Activated CD4-positive, alpha-beta T cell treated with anti-CD3 and anti-CD28 coated beads, Interleukin-2, amount 10 ng/mL, durations not matched to agents 24 days and 14 days (primary cell): ENCODE measurements at regions not wholly inside any gene's neighbourhood (a gene's known extent, or its start where the extent isn't known, plus 50 kb on each side); places are given as distances from the start of the nearest gene placed in this dataset.
"Not testable (repeated sequence)": the region's sequence is repeated elsewhere in the genome, so short reads cannot be mapped to it uniquely, and the experiment has no call there.

Experiments used
- DNase-seq: peaks from one replicate; pipeline ENCODE4 v3.0.0; 2022
- H3K27ac Mint-ChIP-seq: one replicate; pipeline ENCODE4 v1.8.0; 2022; ENCODE audit warnings: mild to moderate bottlenecking, mixed read lengths
- H3K27me3 Mint-ChIP-seq: one replicate; pipeline ENCODE4 v1.8.0; 2022; ENCODE audit warnings: mixed read lengths
- H3K36me3 Mint-ChIP-seq: one replicate; pipeline ENCODE4 v1.8.0; 2022; ENCODE audit warnings: low read depth, mild to moderate bottlenecking, mixed read lengths
- H3K4me1 Mint-ChIP-seq: one replicate; pipeline ENCODE4 v1.8.0; 2021; ENCODE audit warnings: mixed read lengths
- H3K4me3 Mint-ChIP-seq: one replicate; pipeline ENCODE4 v1.8.0; 2022; ENCODE audit warnings: mild to moderate bottlenecking, moderate library complexity, mixed read lengths
- H3K9me3 Mint-ChIP-seq: one replicate; pipeline ENCODE4 v1.8.0; 2021; ENCODE audit warnings: mixed read lengths
- intact Hi-C: fragments of 100-400 bp; cut with micrococcal nuclease; formaldehyde crosslinking; loops from one replicate; pipeline ENCODE4 v1.15.1; 2023

GRCh38 chr13:33415822-33416221, 130.3 kb upstream of the STARD13 start:
- H3K4me1 Mint-ChIP-seq: no peaks in the 10 kb centered on the region
- no peak for DNase-seq
- peaks cover 7% of the 10 kb centered on the region for H3K27me3 Mint-ChIP-seq
- H3K4me3 Mint-ChIP-seq: no peak overlapping the region
- no peak overlapping the region for H3K27ac Mint-ChIP-seq
- intact Hi-C loops: no loop called here
- H3K36me3 Mint-ChIP-seq: no peaks in the 10 kb centered on the region
- peaks cover 10% of the 10 kb centered on the region for H3K9me3 Mint-ChIP-seq

- H3K9me3 Mint-ChIP-seq: peaks cover 19% of the 10 kb centered on the region
- H3K4me3 Mint-ChIP-seq, intact Hi-C loops, DNase-seq, H3K27ac Mint-ChIP-seq, H3K4me1 Mint-ChIP-seq, H3K36me3 Mint-ChIP-seq, H3K27me3 Mint-ChIP-seq: not testable (repeated sequence)
Measured at GRCh38 chr13:33418224-33418953, 132.8 kb upstream of the STARD13 start.

DNA sequence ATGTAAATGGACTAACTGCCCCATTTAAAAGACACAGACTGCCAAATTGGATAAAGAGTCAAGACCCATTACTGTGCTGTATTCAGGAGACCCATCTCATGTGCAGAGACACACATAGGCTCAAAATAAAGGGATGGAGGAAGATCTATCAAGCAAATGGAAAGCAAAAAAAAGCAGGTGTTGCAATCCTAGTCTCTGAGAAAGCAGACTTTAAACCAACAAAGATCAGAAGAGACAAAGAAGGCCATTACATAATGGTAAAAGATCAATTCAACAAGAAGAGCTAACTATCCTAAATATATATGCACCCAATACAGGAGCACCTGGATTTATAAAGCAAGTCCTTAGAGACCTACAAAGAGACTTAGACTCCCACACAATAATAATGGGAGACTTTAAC, 134.6 kb upstream of the STARD13 start:
- DNase-seq, intact Hi-C loops, H3K4me3 Mint-ChIP-seq, H3K27ac Mint-ChIP-seq, H3K27me3 Mint-ChIP-seq, H3K4me1 Mint-ChIP-seq, H3K36me3 Mint-ChIP-seq: not testable (repeated sequence)
- H3K9me3 Mint-ChIP-seq: peaks cover 19% of the 10 kb centered on the region

DNA sequence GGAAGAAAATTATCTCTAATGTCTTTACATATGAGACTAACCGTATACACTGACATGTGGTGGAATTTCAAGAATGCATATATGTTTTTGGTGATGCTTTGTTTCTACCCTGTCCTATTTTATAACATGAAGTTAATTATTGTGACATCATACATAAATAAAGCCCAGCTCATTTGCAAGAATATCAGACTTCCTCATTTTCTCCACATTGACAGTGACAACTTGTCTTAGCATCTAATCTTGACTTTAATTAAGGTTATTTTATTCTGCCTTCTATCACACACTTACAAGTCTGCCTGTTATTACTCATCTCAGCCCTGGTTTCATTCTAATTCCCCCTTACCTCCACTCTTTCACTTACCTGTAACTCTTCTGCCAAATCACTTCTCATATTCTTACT, 140.6 kb upstream of the STARD13 start:
- no peak overlapping the region for H3K4me3 Mint-ChIP-seq
- H3K27ac Mint-ChIP-seq: no peak overlapping the region
- H3K36me3 Mint-ChIP-seq: no peaks in the 10 kb centered on the region
- intact Hi-C loops: no loop called here
- peaks cover 3% of the 10 kb centered on the region for H3K27me3 Mint-ChIP-seq
- H3K9me3 Mint-ChIP-seq: peaks cover 9% of the 10 kb centered on the region
- no peak for DNase-seq
- no peaks in the 10 kb centered on the region for H3K4me1 Mint-ChIP-seq

DNA sequence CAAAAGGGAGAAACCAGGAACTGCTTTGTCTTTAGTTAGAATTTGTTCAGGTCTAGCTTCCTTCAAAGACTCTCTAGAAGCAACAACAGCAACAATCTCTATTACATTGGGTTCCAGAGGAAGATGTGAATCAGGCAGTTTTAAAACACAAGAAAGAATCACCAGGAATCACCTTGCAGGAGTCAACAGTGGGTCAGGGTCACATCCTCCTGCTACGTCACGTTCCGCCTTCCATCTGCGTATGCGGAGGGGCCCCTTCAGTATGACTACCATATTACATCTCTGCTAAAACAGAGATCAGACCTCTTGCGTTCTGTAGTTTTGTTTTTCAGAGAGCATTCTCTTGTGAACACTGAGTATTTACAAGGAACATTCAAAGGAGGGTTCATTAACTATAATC, 147.8 kb upstream of the STARD13 start:
- intact Hi-C loops: no loop called here
- no peaks in the 10 kb centered on the region for H3K9me3 Mint-ChIP-seq
- H3K36me3 Mint-ChIP-seq: no peaks in the 10 kb centered on the region
- no peak overlapping the region for H3K4me3 Mint-ChIP-seq
- no peak for DNase-seq
- H3K27me3 Mint-ChIP-seq: peaks cover 7% of the 10 kb centered on the region
- no peak overlapping the region for H3K27ac Mint-ChIP-seq
- H3K4me1 Mint-ChIP-seq: no peaks in the 10 kb centered on the region

- Mint-ChIP-seq H3K36me3 (no peaks in the 10 kb centered on the region), H3K4me1 (no peaks in the 10 kb centered on the region), H3K9me3 (no peaks in the 10 kb centered on the region), H3K4me3 (no peak overlapping the region), H3K27me3 (peaks cover 7% of the 10 kb centered on the region), H3K27ac (no peak overlapping the region)
- intact Hi-C loops: no loop called here
- DNase-seq: no peak
Measured at GRCh38 chr13:33434676-33435075, 149.1 kb upstream of the STARD13 start.

GRCh38 chr13:33435207-33435606, 149.7 kb upstream of the STARD13 start:
- Mint-ChIP-seq H3K36me3 (no peaks in the 10 kb centered on the region), H3K27ac (no peak overlapping the region), H3K9me3 (no peaks in the 10 kb centered on the region), H3K27me3 (peaks cover 7% of the 10 kb centered on the region), H3K4me1 (no peaks in the 10 kb centered on the region), H3K4me3 (no peak overlapping the region)
- intact Hi-C loops: no loop called here
- DNase-seq: no peak

- intact Hi-C loops: no loop called here
- DNase-seq: no peak
- H3K27ac Mint-ChIP-seq: no peak overlapping the region
- no peaks in the 10 kb centered on the region for H3K4me1 Mint-ChIP-seq
- H3K4me3 Mint-ChIP-seq: no peak overlapping the region
- no peaks in the 10 kb centered on the region for H3K36me3 Mint-ChIP-seq
- peaks cover 4% of the 10 kb centered on the region for H3K27me3 Mint-ChIP-seq
- H3K9me3 Mint-ChIP-seq: no peaks in the 10 kb centered on the region
Measured at GRCh38 chr13:33438918-33439317, 153.4 kb upstream of the STARD13 start.

DNA sequence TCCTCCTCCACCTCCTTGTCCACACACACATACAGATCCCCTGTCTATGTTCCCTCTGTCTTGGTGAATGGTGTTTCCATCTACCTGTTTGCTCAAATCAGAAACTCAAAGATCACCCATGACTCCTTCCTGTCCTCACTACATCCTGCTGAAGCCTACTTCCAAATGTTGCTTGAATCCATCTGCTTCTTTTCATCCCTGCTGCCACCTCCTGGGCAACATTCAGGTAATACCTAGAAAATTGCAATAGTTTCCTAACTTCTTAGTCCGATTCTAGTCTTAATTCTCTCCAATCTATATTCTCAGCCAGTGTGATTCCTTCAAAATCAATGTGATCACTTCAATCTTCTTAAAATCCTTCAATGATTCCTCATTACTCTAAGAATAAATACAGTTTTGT, 155.5 kb upstream of the STARD13 start:
- no peak overlapping the region for H3K27ac Mint-ChIP-seq
- H3K27me3 Mint-ChIP-seq: no peaks in the 10 kb centered on the region
- DNase-seq: no peak
- H3K4me1 Mint-ChIP-seq: no peaks in the 10 kb centered on the region
- intact Hi-C loops: no loop called here
- H3K9me3 Mint-ChIP-seq: no peaks in the 10 kb centered on the region
- no peaks in the 10 kb centered on the region for H3K36me3 Mint-ChIP-seq
- no peak overlapping the region for H3K4me3 Mint-ChIP-seq

GRCh38 chr13:33445024-33445423, 159.5 kb upstream of the STARD13 start:
- H3K4me1 Mint-ChIP-seq: no peaks in the 10 kb centered on the region
- peaks cover 1% of the 10 kb centered on the region for H3K27me3 Mint-ChIP-seq
- H3K4me3 Mint-ChIP-seq: no peak overlapping the region
- intact Hi-C loops: no loop called here
- H3K27ac Mint-ChIP-seq: no peak overlapping the region
- no peaks in the 10 kb centered on the region for H3K9me3 Mint-ChIP-seq
- no peaks in the 10 kb centered on the region for H3K36me3 Mint-ChIP-seq
- DNase-seq: no peak

- Mint-ChIP-seq H3K9me3 (no peaks in the 10 kb centered on the region), H3K4me3 (no peak overlapping the region), H3K4me1 (no peaks in the 10 kb centered on the region), H3K27ac (no peak overlapping the region), H3K27me3 (peaks cover 1% of the 10 kb centered on the region), H3K36me3 (no peaks in the 10 kb centered on the region)
- no peak for DNase-seq
- intact Hi-C loops: no loop called here
Measured at GRCh38 chr13:33445476-33445875, 159.9 kb upstream of the STARD13 start.

GRCh38 chr13:33446821-33447725, 161.5 kb upstream of the STARD13 start:
- H3K36me3 Mint-ChIP-seq: no peaks in the 10 kb centered on the region
- H3K9me3 Mint-ChIP-seq: no peaks in the 10 kb centered on the region
- no peak overlapping the region for H3K4me3 Mint-ChIP-seq
- no peak for DNase-seq
- peaks cover 1% of the 10 kb centered on the region for H3K27me3 Mint-ChIP-seq
- intact Hi-C loops: no loop called here
- H3K27ac Mint-ChIP-seq: no peak overlapping the region
- H3K4me1 Mint-ChIP-seq: no peaks in the 10 kb centered on the region

- Mint-ChIP-seq H3K27me3 (peaks cover 1% of the 10 kb centered on the region), H3K36me3 (no peaks in the 10 kb centered on the region), H3K27ac (no peak overlapping the region), H3K9me3 (no peaks in the 10 kb centered on the region), H3K4me1 (no peaks in the 10 kb centered on the region), H3K4me3 (no peak overlapping the region)
- intact Hi-C loops: no loop called here
- no peak for DNase-seq
Measured at GRCh38 chr13:33448889-33449288, 163.3 kb upstream of the STARD13 start.

DNA sequence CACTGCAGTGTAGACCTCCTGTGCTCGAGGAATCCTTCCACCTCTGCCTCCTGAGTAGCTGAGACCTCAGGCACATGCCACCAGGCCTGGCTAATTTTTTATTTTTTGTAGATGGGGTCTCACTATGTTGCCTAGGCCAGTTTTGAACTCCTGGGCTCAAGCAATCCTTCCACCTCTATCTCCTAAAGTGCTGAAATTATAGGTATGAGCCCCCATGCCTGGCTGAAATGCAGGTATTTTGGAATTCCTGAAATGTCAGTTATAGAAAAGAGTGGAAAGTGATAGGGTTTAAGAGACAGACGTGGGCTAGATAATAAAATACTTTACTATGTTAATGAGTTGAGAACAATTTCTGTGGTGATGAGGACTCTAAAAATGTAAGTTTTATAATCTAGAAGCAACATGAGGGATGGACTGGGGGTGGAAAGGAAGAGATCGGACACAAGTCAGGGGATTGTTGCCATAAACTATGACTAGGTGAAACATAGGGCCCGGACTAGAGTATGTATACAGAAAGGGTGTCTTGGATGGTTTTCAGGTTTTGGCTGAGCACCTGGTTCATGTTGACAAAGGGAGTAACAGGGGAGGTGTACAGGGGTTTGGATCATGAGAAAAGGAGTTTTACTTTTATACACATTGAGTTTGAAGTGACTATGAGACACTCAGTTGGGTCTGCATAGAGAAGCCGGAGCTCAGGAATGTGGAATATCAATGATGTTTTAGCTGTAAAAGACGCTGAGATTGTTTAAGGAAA, 165.6 kb upstream of the STARD13 start:
- intact Hi-C loops: no loop called here
- no peaks in the 10 kb centered on the region for H3K36me3 Mint-ChIP-seq
- DNase-seq: no peak
- H3K4me1 Mint-ChIP-seq: no peaks in the 10 kb centered on the region
- H3K27ac Mint-ChIP-seq: no peak overlapping the region
- H3K9me3 Mint-ChIP-seq: no peaks in the 10 kb centered on the region
- H3K27me3 Mint-ChIP-seq: peaks cover 1% of the 10 kb centered on the region
- H3K4me3 Mint-ChIP-seq: no peak overlapping the region
